ENCODE measurements at regions not wholly inside any gene's neighbourhood (a gene's known extent, or its start where the extent isn't known, plus 50 kb on each side); places are given as distances from the start of the nearest gene placed in this dataset.

DNA sequence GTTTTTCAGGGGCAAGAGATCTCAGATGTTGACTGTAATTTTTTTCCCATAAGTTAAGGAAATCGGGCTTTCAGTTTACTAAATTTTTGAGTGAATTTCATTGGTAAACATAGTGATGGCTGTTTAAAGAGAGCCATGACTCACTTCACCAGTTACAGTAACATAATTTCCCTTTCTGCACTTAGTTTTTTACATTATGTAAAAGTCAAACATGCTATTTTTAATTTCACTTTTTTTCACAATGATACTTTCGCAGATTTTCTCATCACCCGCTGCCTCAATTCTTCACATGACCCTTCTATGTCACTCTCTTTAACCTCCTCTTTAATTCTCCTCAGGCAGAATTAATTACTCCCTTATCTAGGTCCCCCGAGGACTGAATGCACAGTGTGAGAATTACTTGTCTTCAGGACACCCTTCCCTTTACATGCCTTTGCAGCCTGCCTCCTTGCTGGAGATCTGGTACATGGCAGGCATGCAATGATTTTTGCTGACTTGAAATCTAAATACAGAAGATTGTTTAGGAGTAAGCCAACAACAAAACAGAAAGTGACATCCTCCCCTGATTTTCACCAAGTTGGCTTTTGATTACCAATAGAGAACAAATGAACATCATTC, 217.5 kb upstream of the S1PR3 start:
- CTCF ChIA-PET, result no interaction called here
- no peaks in the 10 kb centered on the region for H3K27me3 ChIP-seq (ENCODE audit: control insufficient read depth, insufficient read depth, low read length)
- no peaks in the 10 kb centered on the region for H3K36me3 ChIP-seq (ENCODE audit: control insufficient read depth, insufficient read depth, low read length)
- DNase-seq (ENCODE audit: low read depth), result no peak
- no peak overlapping the region for H3K4me3 ChIP-seq (ENCODE audit: low read depth, low read length)
- POLR2A ChIA-PET, result no interaction called here
- TF ChIP-seq, protein P1, sequence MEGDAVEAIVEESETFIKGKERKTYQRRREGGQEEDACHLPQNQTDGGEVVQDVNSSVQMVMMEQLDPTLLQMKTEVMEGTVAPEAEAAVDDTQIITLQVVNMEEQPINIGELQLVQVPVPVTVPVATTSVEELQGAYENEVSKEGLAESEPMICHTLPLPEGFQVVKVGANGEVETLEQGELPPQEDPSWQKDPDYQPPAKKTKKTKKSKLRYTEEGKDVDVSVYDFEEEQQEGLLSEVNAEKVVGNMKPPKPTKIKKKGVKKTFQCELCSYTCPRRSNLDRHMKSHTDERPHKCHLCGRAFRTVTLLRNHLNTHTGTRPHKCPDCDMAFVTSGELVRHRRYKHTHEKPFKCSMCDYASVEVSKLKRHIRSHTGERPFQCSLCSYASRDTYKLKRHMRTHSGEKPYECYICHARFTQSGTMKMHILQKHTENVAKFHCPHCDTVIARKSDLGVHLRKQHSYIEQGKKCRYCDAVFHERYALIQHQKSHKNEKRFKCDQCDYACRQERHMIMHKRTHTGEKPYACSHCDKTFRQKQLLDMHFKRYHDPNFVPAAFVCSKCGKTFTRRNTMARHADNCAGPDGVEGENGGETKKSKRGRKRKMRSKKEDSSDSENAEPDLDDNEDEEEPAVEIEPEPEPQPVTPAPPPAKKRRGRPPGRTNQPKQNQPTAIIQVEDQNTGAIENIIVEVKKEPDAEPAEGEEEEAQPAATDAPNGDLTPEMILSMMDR (IDR thresholded peaks at IDR 0.05; ENCODE audit: insufficient read depth, low read depth, low read length), result peak; percentile 21; the same call in 1 of the 2 replicates

DNA sequence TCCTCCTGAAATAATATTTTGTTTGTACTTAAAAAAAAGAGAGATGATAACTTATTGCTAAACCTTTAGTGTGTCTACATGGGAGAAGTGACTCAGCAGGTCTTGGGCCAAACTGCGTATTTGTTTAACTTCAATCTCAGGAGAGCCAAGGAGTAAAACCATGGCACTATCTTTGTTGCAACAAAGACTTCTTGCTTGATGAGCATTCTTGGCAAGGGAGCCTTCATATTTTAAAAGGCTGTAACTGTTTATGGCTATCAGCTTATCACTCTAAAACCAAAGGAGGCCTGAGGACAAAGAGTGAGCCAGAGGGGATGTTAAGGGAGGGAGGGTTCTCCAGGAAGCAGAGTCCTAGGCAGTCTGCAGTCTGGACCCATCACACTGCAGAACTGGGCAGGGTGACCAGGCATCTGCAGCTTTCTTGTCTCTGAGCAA, 216.2 kb upstream of the S1PR3 start:
- no peaks in the 10 kb centered on the region for H3K27me3 ChIP-seq (ENCODE audit: control insufficient read depth, insufficient read depth, low read length)
- no peak overlapping the region for H3K4me3 ChIP-seq (ENCODE audit: low read depth, low read length)
- H3K36me3 ChIP-seq (ENCODE audit: control insufficient read depth, insufficient read depth, low read length), result no peaks in the 10 kb centered on the region
- POLR2A ChIA-PET, result no interaction called here
- peak; percentile 79 for DNase-seq (ENCODE audit: low read depth)
- TF ChIP-seq, protein P1 (IDR thresholded peaks at IDR 0.05; ENCODE audit: insufficient read depth, low read depth, low read length), result no peak
- CTCF ChIA-PET, result no interaction called here

DNA sequence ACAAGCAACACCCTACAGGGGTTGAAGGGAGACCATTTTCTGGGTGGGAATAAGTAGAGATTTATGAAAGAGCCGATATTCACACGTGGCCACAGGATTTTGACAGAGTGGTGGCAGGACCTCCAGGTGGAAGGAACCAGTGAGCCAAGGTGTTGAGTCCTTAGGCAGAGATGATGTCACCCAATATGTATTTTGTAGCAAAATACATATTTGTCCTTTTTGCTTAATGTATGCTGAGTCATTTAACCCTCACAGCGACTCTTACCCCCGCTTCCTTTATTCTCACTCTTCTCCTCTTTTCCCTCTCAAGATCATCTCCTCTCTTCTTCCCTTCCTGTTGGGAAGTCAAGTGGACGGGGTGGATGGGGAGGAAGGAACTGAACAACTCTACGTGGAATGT, 215.7 kb upstream of the S1PR3 start:
- CTCF ChIA-PET, result no interaction called here

GRCh38 chr9:88775966-88776365, 215.3 kb upstream of the S1PR3 start:
- no peaks in the 10 kb centered on the region for H3K27me3 ChIP-seq (ENCODE audit: control insufficient read depth, insufficient read depth, low read length)

More for the DNA sequence above, 215.7 kb upstream of the S1PR3 start:
- POLR2A ChIA-PET, result no interaction called here
- H3K27me3 ChIP-seq (ENCODE audit: control insufficient read depth, insufficient read depth, low read length), result no peaks in the 10 kb centered on the region
- no peak overlapping the region for H3K4me3 ChIP-seq (ENCODE audit: low read depth, low read length)
- no peak for DNase-seq (ENCODE audit: low read depth)
- no peaks in the 10 kb centered on the region for H3K36me3 ChIP-seq (ENCODE audit: control insufficient read depth, insufficient read depth, low read length)
- TF ChIP-seq, protein P1 (IDR thresholded peaks at IDR 0.05; ENCODE audit: insufficient read depth, low read depth, low read length), result no peak

GRCh38 chr9:88776717-88777497, 214.4 kb upstream of the S1PR3 start:
- H3K4me3 ChIP-seq (ENCODE audit: low read depth, low read length), result no peak overlapping the region
- DNase-seq (ENCODE audit: low read depth), result peak; percentile 73
- no peaks in the 10 kb centered on the region for H3K36me3 ChIP-seq (ENCODE audit: control insufficient read depth, insufficient read depth, low read length)
- no peaks in the 10 kb centered on the region for H3K27me3 ChIP-seq (ENCODE audit: control insufficient read depth, insufficient read depth, low read length)
- POLR2A ChIA-PET, result no interaction called here
- TF ChIP-seq, protein P1 (IDR thresholded peaks at IDR 0.05; ENCODE audit: insufficient read depth, low read depth, low read length), result no peak
- CTCF ChIA-PET, result no interaction called here

More at GRCh38 chr9:88775966-88776365, 215.3 kb upstream of the S1PR3 start:
- no peak overlapping the region for H3K4me3 ChIP-seq (ENCODE audit: low read depth, low read length)
- no peak for DNase-seq (ENCODE audit: low read depth)
- TF ChIP-seq, protein P1 (IDR thresholded peaks at IDR 0.05; ENCODE audit: insufficient read depth, low read depth, low read length), result no peak
- POLR2A ChIA-PET, result no interaction called here
- no peaks in the 10 kb centered on the region for H3K36me3 ChIP-seq (ENCODE audit: control insufficient read depth, insufficient read depth, low read length)
- CTCF ChIA-PET, result no interaction called here

Data from BJ (cell line).